B cell (primary cell): ENCODE measurements at regions not wholly inside any gene's neighbourhood (a gene's known extent, or its start where the extent isn't known, plus 50 kb on each side); places are given as distances from the start of the nearest gene placed in this dataset.

Experiments used
- ATAC-seq: fragments of 200-7000 bp; cut with Tn5 transposase; one replicate; pipeline ENCODE4 v1.10.0; 2021; ENCODE audit warnings: low read depth, mild to moderate bottlenecking, moderate number of reproducible peaks, moderate library complexity
- CTCF ChIA-PET: fragments of 350-600 bp; sonication (Branson Sonifier 250); formaldehyde crosslinking; loops from one replicate; lab custom pipeline; 2021; ENCODE audit warnings: antibody characterized with exemption, inconsistent platforms; lab: Charles Lee
- POLR2A ChIA-PET: fragments of 350-600 bp; sonication (Branson Sonifier 250); formaldehyde crosslinking; loops from one replicate; lab custom pipeline; 2021; ENCODE audit warnings: antibody characterized with exemption; lab: Charles Lee
- DNase-seq: peaks from one replicate; pipeline ENCODE4 v3.0.0; 2013
- H2AFZ ChIP-seq: 2 replicates; pipeline ENCODE4 v1.6.1; 2012; ENCODE audit warnings: mild to moderate bottlenecking, low read depth, low read length; ENCODE audit not compliant: insufficient read depth, poor library complexity, severe bottlenecking
- H3K27ac ChIP-seq, 2 donors: 1 replicate in 1 of 2; 2 replicates in 1 of 2; pipeline ENCODE4 v1.5.1; 2012 to 2013; ENCODE audit warnings: low read length in 2 of 2, mild to moderate bottlenecking in 2 of 2, moderate library complexity in 1 of 2
- H3K27me3 ChIP-seq, 4 experiments: fragments of 200-600 bp in 1 of 4; sonication (generic) in 1 of 4; replicated peaks in 1 of 4; 1 replicate in 2 of 4; 2 replicates in 2 of 4; pipeline versions ENCODE4 v1.6.1 to v1.7.0; 2013 to 2016; ENCODE audit warnings: low read length in 3 of 4, mild to moderate bottlenecking in 2 of 4, mixed read lengths in 1 of 4, moderate library complexity in 1 of 4; ENCODE audit not compliant: insufficient read depth in 4 of 4, control insufficient read depth in 3 of 4; ENCODE audit errors: control extremely low read depth in 1 of 4
- H3K36me3 ChIP-seq, 2 experiments: replicated peaks in 1 of 2; 1 replicate in 1 of 2; 2 replicates in 1 of 2; pipeline versions ENCODE4 v1.6.1 to v1.7.1; 2013; ENCODE audit warnings: low read length in 1 of 2; ENCODE audit not compliant: insufficient read depth in 2 of 2, control insufficient read depth in 1 of 2; ENCODE audit errors: control extremely low read depth in 1 of 2, extremely low read depth in 1 of 2
- H3K4me1 ChIP-seq, 2 donors: fragments of 200-600 bp in 1 of 2; sonication (generic) in 1 of 2; 1 replicate in 1 of 2; 2 replicates in 1 of 2; pipeline versions ENCODE4 v1.5.1 to v1.6.1; 2013 to 2017; ENCODE audit warnings: low read length in 2 of 2; ENCODE audit not compliant: control insufficient read depth in 2 of 2, insufficient read depth in 2 of 2
- H3K4me2 ChIP-seq: replicated peaks from 2 replicates; pipeline ENCODE3; 2012; ENCODE audit warnings: mild to moderate bottlenecking, low read depth, low read length; ENCODE audit not compliant: poor library complexity, severe bottlenecking
- H3K4me3 ChIP-seq, 5 experiments: fragments of 200-600 bp in 1 of 5; sonication (generic) in 1 of 5; 1 replicate in 3 of 5; 2 replicates in 2 of 5; pipeline versions ENCODE4 v1.5.1 to v1.7.0; 2011 to 2016; ENCODE audit warnings: low read length in 4 of 5, mild to moderate bottlenecking in 4 of 5, low read depth in 2 of 5, control low read depth in 1 of 5, moderate library complexity in 1 of 5; ENCODE audit not compliant: insufficient read depth in 1 of 5; ENCODE audit errors: control extremely low read depth in 1 of 5, extremely low read depth in 1 of 5
- H3K79me2 ChIP-seq: fragments of 200-600 bp; sonication (generic); one replicate; pipeline ENCODE4 v1.6.0; 2016; ENCODE audit warnings: low read length; ENCODE audit not compliant: control insufficient read depth, insufficient read depth
- H3K9ac ChIP-seq: fragments of 200-600 bp; sonication (generic); 2 replicates; pipeline ENCODE4 v1.6.1; 2017; ENCODE audit warnings: mild to moderate bottlenecking, low read length, moderate library complexity
- H3K9me3 ChIP-seq, 3 donors: one replicate each; pipeline versions ENCODE4 v1.6.1 to v1.7.1; 2013; ENCODE audit warnings: low read length in 2 of 3; ENCODE audit not compliant: control insufficient read depth in 2 of 3, insufficient read depth in 1 of 3; ENCODE audit errors: control extremely low read depth in 1 of 3
- H4K20me1 ChIP-seq: 2 replicates; pipeline ENCODE4 v1.6.0; 2012; ENCODE audit warnings: mild to moderate bottlenecking, low read length; ENCODE audit not compliant: insufficient read depth, control insufficient read depth, poor library complexity, severe bottlenecking
- H3K27ac Mint-ChIP-seq: one replicate; pipeline ENCODE4 v1.8.0; 2021; ENCODE audit warnings: mixed read lengths
- H3K27me3 Mint-ChIP-seq: one replicate; pipeline ENCODE4 v1.8.0; 2021; ENCODE audit warnings: mixed read lengths
- H3K4me1 Mint-ChIP-seq: one replicate; pipeline ENCODE4 v1.8.0; 2021; ENCODE audit warnings: mixed read lengths
- H3K4me3 Mint-ChIP-seq: one replicate; pipeline ENCODE4 v1.8.0; 2021; ENCODE audit warnings: mixed read lengths
- H3K9me3 Mint-ChIP-seq: one replicate; pipeline ENCODE4 v1.8.0; 2022; ENCODE audit warnings: mixed read lengths; ENCODE audit not compliant: insufficient read depth
- EZH2 ChIP-seq: IDR thresholded peaks from 2 replicates; pipeline ENCODE4 v1.6.1; 2012; ENCODE audit warnings: borderline replicate concordance, low read depth, mild to moderate bottlenecking, moderate library complexity, low read length; ENCODE audit not compliant: insufficient read depth, poor library complexity, severe bottlenecking
- WGBS: methylation state at CpG from one replicate; pipeline ENCODE4 v1.1.5; 2013; ENCODE audit warnings: missing lambda C conversion rate; ENCODE audit not compliant: insufficient coverage; 5-methylcytosine and 5-hydroxymethylcytosine counted together
- intact Hi-C: fragments of 100-400 bp; cut with micrococcal nuclease; formaldehyde crosslinking; loops from one replicate; pipeline ENCODE4 v1.10.0; 2022
- TF ChIP-seq, protein P1 (sequence below): fragments of 200-600 bp; IDR thresholded peaks from one replicate; pipeline ENCODE4 v1.8.0; 2022; ENCODE audit warnings: antibody characterized with exemption, mild to moderate bottlenecking

DNA sequence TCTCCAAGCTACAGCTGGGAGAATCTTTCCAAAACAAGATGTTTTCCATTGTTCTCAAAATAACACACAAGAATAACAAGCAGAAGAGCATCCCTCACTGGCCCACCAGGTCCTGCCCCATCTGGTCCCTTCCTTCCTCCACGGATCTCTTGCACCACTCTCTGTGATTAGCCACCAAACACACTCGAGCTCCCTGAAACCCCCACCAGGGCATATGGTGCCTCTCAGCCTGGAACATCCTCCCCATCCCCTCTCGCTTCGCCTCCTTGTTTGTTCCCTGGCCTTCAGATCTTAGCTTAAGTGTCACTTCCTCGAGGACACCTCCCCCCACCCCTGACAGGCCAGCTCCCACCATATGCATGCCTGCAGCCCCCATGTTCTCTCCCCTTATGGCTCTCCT, 496.6 kb upstream of the PROK2 start:
- no peaks in the 10 kb centered on the region for H3K27me3 ChIP-seq
- H3K79me2 ChIP-seq = no peaks in the 10 kb centered on the region
- no peak for DNase-seq
- H3K4me3 ChIP-seq = no peak overlapping the region
- peaks cover 13 to 18% of the 10 kb centered on the region in 2 donors for H3K4me1 ChIP-seq
- 78% methylated on average over 5 of the region's 5 CpGs for WGBS
- no peak overlapping the region for H3K9ac ChIP-seq
- no peak overlapping the region for H3K4me2 ChIP-seq
- POLR2A ChIA-PET = no interaction called here
- no peak for ATAC-seq
- H2AFZ ChIP-seq = no peak overlapping the region
- peaks cover 0 to 29% (median 24%) of the 10 kb centered on the region in 3 donors for H3K9me3 ChIP-seq
- intact Hi-C loops = no loop called here
- H3K36me3 ChIP-seq = no peaks in the 10 kb centered on the region
- Mint-ChIP-seq H3K9me3 (peaks cover 12% of the 10 kb centered on the region), H3K4me3 (no peak overlapping the region), H3K27ac (no peak overlapping the region), H3K27me3 (peaks cover 8% of the 10 kb centered on the region), H3K4me1 (peaks cover 22% of the 10 kb centered on the region)
- TF ChIP-seq, protein P1, sequence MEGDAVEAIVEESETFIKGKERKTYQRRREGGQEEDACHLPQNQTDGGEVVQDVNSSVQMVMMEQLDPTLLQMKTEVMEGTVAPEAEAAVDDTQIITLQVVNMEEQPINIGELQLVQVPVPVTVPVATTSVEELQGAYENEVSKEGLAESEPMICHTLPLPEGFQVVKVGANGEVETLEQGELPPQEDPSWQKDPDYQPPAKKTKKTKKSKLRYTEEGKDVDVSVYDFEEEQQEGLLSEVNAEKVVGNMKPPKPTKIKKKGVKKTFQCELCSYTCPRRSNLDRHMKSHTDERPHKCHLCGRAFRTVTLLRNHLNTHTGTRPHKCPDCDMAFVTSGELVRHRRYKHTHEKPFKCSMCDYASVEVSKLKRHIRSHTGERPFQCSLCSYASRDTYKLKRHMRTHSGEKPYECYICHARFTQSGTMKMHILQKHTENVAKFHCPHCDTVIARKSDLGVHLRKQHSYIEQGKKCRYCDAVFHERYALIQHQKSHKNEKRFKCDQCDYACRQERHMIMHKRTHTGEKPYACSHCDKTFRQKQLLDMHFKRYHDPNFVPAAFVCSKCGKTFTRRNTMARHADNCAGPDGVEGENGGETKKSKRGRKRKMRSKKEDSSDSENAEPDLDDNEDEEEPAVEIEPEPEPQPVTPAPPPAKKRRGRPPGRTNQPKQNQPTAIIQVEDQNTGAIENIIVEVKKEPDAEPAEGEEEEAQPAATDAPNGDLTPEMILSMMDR = no peak
- TF ChIP-seq EZH2 = no peak
- CTCF ChIA-PET = no interaction called here
- no peak overlapping the region for H3K27ac ChIP-seq
- H4K20me1 ChIP-seq = no peaks in the 10 kb centered on the region

DNA sequence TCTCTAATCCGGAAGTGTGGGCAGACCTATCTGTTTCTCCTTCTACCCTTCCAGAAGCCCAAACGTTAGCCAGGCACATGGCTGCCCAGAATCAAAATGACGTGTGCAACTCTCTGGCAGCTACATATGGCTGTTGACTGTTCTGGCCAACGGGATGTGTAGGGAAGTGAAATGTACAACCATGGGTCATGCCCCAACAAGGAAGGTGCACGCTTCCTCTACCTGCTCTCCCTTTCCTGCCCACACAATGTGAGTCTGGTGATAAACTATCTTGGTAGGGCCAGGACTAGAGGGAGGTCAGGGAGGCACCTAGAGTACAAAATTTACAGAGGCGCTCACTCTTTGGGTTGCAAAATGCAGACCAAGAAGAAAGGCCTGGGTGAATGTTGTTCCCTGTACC, 495.9 kb upstream of the PROK2 start:
- Histone ChIP-seq H3K4me1 (peaks cover 13 to 18% of the 10 kb centered on the region in 2 donors), H3K4me2 (no peak overlapping the region), H3K27me3 (no peaks in the 10 kb centered on the region), H3K9ac (no peak overlapping the region), H4K20me1 (no peaks in the 10 kb centered on the region), H2AFZ (no peak overlapping the region), H3K4me3 (no peak overlapping the region), H3K36me3 (no peaks in the 10 kb centered on the region), H3K27ac (no peak overlapping the region), H3K9me3 (peaks cover 0 to 29% (median 24%) of the 10 kb centered on the region in 3 donors), H3K79me2 (no peaks in the 10 kb centered on the region)
- ChIA-PET CTCF (no interaction called here), POLR2A (interaction anchor here (0.6 kb wide), 2 partner anchors 12 to 136 kb away, joined by 3 to 11 read pairs; no protein-coding TSS in a partner anchor)
- Mint-ChIP-seq H3K27me3 (peaks cover 6% of the 10 kb centered on the region), H3K4me1 (peaks cover 22% of the 10 kb centered on the region), H3K4me3 (no peak overlapping the region), H3K9me3 (peaks cover 12% of the 10 kb centered on the region), H3K27ac (no peak overlapping the region)
- DNase-seq (no peak), ATAC-seq (no peak)
- TF ChIP-seq EZH2 = no peak
- TF ChIP-seq, protein P1 = no peak
- intact Hi-C loops = no loop called here
- WGBS = 60% methylated on average over 1 of the region's 6 CpGs
